ENCODE measurements at regions not wholly inside any gene's neighbourhood (a gene's known extent, or its start where the extent isn't known, plus 50 kb on each side); places are given as distances from the start of the nearest gene placed in this dataset.

GRCh38 chr20:6702144-6702543, 65.3 kb upstream of the BMP2 start:
- TF ChIP-seq POLR2A (IDR thresholded peaks at IDR 0.05) (no peak), CTCF (IDR thresholded peaks at IDR 0.05) (no peak)
